ENCODE measurements at regions not wholly inside any gene's neighbourhood (a gene's known extent, or its start where the extent isn't known, plus 50 kb on each side); places are given as distances from the start of the nearest gene placed in this dataset.

DNA sequence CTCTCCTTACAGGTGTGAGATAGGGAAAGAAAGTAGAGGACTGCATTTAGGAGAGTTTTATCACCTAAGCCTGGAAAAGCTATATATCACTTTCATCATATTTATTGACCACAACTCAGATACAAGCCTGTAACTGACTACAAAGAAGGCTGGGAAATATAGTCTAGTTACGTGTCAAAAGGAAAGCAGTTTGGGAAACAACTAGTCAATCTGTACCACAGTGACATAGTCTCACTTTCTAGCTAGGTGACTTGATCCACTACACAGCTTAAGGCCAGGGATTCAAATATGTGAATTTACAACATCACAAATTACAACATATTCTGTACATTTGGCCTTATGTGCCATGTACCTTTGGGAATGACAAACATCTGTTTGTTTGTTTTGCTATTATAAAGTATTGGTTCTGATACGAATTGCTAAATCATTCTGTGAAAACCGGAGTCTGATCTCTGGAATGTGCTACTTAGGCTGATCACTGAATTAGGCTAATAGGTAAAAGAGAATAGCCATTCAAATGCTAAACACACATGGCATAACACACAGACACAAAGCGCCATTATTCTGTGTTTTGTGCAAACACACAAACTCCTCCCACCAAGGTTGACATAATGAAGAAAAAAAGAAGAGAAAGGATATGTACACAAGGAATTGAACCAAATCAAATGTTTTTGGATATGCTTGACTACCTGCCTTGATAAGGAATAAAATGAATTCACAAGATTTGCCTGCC is 279.8 kb downstream of the DUSP6 start:
- TF ChIP-seq, protein P1, sequence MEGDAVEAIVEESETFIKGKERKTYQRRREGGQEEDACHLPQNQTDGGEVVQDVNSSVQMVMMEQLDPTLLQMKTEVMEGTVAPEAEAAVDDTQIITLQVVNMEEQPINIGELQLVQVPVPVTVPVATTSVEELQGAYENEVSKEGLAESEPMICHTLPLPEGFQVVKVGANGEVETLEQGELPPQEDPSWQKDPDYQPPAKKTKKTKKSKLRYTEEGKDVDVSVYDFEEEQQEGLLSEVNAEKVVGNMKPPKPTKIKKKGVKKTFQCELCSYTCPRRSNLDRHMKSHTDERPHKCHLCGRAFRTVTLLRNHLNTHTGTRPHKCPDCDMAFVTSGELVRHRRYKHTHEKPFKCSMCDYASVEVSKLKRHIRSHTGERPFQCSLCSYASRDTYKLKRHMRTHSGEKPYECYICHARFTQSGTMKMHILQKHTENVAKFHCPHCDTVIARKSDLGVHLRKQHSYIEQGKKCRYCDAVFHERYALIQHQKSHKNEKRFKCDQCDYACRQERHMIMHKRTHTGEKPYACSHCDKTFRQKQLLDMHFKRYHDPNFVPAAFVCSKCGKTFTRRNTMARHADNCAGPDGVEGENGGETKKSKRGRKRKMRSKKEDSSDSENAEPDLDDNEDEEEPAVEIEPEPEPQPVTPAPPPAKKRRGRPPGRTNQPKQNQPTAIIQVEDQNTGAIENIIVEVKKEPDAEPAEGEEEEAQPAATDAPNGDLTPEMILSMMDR (IDR thresholded peaks at IDR 0.05; ENCODE audit: control extremely low read depth, extremely low read depth, low read depth, missing control alignments): no peak
- no peak for DNase-seq (ENCODE audit: extremely low spot score)
- CTCF ChIA-PET: interaction anchor here (1.5 to 2.7 kb wide), 2 partner anchors 9 to 33 kb away, joined by 4 to 8 read pairs; no protein-coding TSS in a partner anchor
- POLR2A ChIA-PET: no interaction called here

DNA sequence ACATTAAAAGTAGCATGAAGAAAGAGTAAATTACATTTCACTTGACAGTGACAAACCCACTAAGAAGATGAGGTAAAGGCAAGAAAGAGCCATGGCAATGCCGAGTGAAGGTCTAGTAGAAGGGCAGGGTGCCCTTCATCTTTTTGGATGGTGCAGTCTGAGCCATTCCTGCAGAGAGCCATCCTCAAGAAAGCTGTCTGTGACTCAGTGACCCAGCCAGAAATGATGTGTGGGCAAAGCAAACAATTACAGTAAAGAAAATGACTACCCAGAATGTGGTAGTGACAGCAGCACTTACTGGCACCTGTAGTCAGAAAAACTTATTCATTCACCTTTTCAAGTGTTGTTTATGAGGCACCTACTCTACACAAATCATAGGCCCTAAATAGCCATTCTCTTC is 281.7 kb downstream of the DUSP6 start:
- TF ChIP-seq, protein P1 (IDR thresholded peaks at IDR 0.05; ENCODE audit: control extremely low read depth, extremely low read depth, low read depth, missing control alignments): no peak
- no peak for DNase-seq (ENCODE audit: extremely low spot score)
- ChIA-PET CTCF (interaction anchor here (1.2 to 2.7 kb wide), 2 partner anchors 7 to 11 kb away, joined by 3 to 8 read pairs; no protein-coding TSS in a partner anchor), POLR2A (no interaction called here)

DNA sequence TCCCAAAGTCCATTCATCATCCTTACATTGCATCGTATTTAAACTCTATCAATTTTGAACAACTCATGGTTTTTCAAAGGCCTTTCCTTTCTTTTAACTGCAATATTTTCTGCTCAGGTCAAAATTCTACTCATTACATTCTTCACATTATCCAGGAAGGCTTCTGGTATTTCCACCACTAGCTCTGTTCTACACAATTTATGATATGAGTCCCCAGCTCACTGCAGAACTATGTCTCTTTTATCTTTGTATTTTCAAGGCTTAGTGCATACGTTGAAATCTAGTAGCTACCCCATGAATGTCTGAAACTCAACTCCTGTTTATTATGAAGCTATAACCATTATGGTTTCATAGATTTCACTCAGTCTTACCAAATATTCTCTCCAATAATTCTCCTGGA is 282.9 kb downstream of the DUSP6 start:
- POLR2A ChIA-PET: no interaction called here
- DNase-seq (ENCODE audit: extremely low spot score): no peak
- TF ChIP-seq, protein P1 (IDR thresholded peaks at IDR 0.05; ENCODE audit: control extremely low read depth, extremely low read depth, low read depth, missing control alignments): no peak
- CTCF ChIA-PET: interaction anchor here (0.7 to 1.0 kb wide), 2 partner anchors 10 to 25 kb away, joined by 3 to 5 read pairs; no protein-coding TSS in a partner anchor

DNA sequence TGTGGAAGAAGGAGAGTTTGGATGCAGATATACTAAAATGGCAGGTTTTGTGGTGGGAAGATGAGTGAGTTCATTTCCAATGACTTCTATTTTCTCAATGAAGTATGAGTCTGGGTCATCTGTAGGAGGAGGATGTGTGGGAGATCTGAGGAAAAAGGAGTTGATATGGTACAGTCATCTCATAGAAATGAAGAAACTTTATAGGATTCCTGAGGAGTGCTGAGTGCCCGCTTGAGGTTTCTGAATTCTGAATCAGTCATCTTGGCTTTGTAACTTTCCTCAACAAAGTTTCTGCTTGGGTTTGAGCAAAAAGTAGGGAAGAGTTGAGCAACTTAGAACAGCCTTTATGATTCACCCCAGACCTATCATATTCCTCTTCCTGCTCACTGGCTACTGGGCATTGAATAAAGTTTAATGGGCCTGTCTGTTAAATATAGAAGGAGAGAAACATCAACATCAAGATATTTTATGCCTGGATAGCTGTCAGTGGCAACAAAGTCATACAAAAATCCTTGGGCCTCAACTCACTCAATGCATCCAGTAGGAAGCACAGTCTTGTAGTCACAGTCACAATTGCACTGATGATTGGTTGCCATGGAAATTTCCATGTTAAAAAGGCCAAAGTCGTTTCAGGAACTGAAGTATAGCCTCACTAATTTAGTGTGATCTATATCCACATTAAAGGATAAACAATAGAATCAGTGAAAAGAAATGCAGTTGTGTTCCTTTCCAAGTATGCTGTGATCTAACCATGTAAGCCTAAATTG is 284.7 kb downstream of the DUSP6 start:
- POLR2A ChIA-PET: no interaction called here
- TF ChIP-seq, protein P1 (IDR thresholded peaks at IDR 0.05; ENCODE audit: control extremely low read depth, extremely low read depth, low read depth, missing control alignments): no peak
- no peak for DNase-seq (ENCODE audit: extremely low spot score)
- CTCF ChIA-PET: interaction anchor here (0.9 kb wide), 1 partner anchor 9 kb away, joined by 4 read pairs; no protein-coding TSS in a partner anchor

DNA sequence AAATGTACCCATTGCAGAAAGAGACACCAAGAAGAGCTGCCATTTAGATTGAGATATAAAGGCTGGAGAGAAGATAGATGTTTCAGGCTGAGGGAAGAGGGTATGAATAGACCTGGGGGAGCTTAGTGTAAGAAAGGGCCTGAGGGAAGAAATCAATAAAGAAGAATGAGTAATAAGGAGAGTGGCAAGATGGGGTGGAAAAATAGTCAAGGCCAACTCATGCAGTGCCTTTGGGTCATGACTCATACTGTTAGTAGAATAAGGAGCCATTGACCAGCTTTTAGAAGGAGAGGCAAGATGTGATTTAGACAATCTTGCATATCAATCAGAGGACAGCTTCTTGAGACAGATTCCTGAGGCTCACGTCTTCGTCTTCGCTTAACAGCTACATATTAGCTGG is 287.5 kb downstream of the DUSP6 start:
- ChIA-PET POLR2A (no interaction called here), CTCF (interaction anchor here (1.1 to 2.1 kb wide), 4 partner anchors 7 to 17 kb away, joined by 3 to 8 read pairs (median 3); no protein-coding TSS in a partner anchor)
- no peak for DNase-seq (ENCODE audit: extremely low spot score)
- TF ChIP-seq, protein P1 (IDR thresholded peaks at IDR 0.05; ENCODE audit: control extremely low read depth, extremely low read depth, low read depth, missing control alignments): no peak

DNA sequence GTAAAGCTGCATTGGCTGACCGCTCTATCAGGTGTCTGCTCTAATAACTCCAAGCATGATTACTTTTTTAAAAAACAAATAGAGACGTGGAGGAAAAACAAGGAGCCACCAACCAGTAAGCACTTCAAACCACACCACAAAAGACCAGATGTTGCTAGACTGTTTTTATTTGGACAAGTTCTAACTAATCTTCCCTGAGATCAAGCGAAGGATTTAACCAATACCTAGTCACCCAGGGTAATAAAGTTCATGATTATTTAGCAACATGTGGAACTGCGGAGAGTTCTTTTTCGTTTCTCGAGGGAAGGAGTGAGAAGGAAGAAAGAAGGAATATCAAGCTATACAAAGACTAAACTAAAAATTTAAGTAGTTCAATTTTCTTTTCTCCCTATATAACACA is 288.1 kb downstream of the DUSP6 start:
- ChIA-PET CTCF (interaction anchor here (1.1 to 2.1 kb wide), 4 partner anchors 8 to 17 kb away, joined by 3 to 8 read pairs (median 3); no protein-coding TSS in a partner anchor), POLR2A (no interaction called here)
- TF ChIP-seq, protein P1 (IDR thresholded peaks at IDR 0.05; ENCODE audit: control extremely low read depth, extremely low read depth, low read depth, missing control alignments): no peak
- no peak for DNase-seq (ENCODE audit: extremely low spot score)
